DND-41 (cell line): ENCODE measurements at regions not wholly inside any gene's neighbourhood (a gene's known extent, or its start where the extent isn't known, plus 50 kb on each side); places are given as distances from the start of the nearest gene placed in this dataset.

Source experiments
- EZH2 ChIP-seq: IDR thresholded peaks from 3 replicates; pipeline ENCODE4 v1.6.1; 2012; ENCODE audit warnings: borderline replicate concordance, low read depth, mild to moderate bottlenecking, moderate library complexity, low read length, inconsistent platforms; ENCODE audit not compliant: severe bottlenecking
- TF ChIP-seq, protein P1 (sequence below): IDR thresholded peaks from 2 replicates; pipeline ENCODE4 v1.5.1; 2012; ENCODE audit warnings: borderline replicate concordance, low read length, moderate library complexity, mild to moderate bottlenecking; ENCODE audit not compliant: poor library complexity, severe bottlenecking; ENCODE audit errors: extremely low read depth

DNA sequence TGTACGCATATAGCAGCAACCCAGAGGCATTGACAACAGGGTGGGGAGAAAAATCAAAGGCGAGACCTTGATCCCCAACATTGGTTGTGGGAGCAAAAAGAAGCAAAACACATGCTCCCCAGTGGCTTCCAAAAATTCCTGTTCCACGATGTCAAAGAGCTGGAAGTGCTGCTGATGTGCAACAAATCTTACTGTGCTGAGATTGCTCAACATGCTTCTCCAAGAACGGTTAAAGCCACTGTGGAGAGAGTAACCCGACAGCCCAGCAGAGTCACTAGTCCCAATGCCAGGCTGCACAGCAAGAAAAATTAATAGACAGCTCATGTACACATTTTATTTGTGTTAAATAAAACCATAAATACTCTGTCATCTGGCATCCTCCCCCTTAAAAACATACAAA, 179.9 kb upstream of the PFN2 start:
- TF ChIP-seq, protein P1, sequence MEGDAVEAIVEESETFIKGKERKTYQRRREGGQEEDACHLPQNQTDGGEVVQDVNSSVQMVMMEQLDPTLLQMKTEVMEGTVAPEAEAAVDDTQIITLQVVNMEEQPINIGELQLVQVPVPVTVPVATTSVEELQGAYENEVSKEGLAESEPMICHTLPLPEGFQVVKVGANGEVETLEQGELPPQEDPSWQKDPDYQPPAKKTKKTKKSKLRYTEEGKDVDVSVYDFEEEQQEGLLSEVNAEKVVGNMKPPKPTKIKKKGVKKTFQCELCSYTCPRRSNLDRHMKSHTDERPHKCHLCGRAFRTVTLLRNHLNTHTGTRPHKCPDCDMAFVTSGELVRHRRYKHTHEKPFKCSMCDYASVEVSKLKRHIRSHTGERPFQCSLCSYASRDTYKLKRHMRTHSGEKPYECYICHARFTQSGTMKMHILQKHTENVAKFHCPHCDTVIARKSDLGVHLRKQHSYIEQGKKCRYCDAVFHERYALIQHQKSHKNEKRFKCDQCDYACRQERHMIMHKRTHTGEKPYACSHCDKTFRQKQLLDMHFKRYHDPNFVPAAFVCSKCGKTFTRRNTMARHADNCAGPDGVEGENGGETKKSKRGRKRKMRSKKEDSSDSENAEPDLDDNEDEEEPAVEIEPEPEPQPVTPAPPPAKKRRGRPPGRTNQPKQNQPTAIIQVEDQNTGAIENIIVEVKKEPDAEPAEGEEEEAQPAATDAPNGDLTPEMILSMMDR: no peak
- TF ChIP-seq EZH2: no peak
